22Rv1 (cell line): ENCODE measurements at regions not wholly inside any gene's neighbourhood (a gene's known extent, or its start where the extent isn't known, plus 50 kb on each side); places are given as distances from the start of the nearest gene placed in this dataset.

Experiments
- CTCF ChIP-seq: fragments of 450-650 bp; IDR thresholded peaks from 2 replicates; pipeline ENCODE4 v1.5.1; 2017; ENCODE audit warnings: mild to moderate bottlenecking
- ZFX ChIP-seq: fragments of 450-650 bp; IDR thresholded peaks from 2 replicates; pipeline ENCODE4 v1.6.1; 2017; ENCODE audit warnings: antibody characterized with exemption, borderline replicate concordance

GRCh38 chr5:12623408-12623807 is 719.2 kb upstream of the CTNND2 start:
- no peak for TF ChIP-seq CTCF
- TF ChIP-seq ZFX: no peak
